CD4-positive, alpha-beta T cell (primary cell): ENCODE measurements at regions not wholly inside any gene's neighbourhood (a gene's known extent, or its start where the extent isn't known, plus 50 kb on each side); places are given as distances from the start of the nearest gene placed in this dataset.

Experiments
- ATAC-seq: fragments of 200-7000 bp; cut with Tn5 transposase; one replicate; pipeline ENCODE4 v1.10.0; 2022; ENCODE audit warnings: mild to moderate bottlenecking; ENCODE audit not compliant: poor library complexity
- CTCF ChIA-PET: fragments of 350-600 bp; sonication (Branson Sonifier 250); formaldehyde crosslinking; loops from one replicate; lab custom pipeline; 2021; ENCODE audit warnings: antibody characterized with exemption, inconsistent platforms; lab: Charles Lee
- POLR2A ChIA-PET: fragments of 350-600 bp; sonication (Branson Sonifier 250); formaldehyde crosslinking; loops from one replicate; lab custom pipeline; 2021; ENCODE audit warnings: antibody characterized with exemption, inconsistent platforms; lab: Charles Lee
- DNase-seq, 14 experiments: peaks; one replicate each; pipeline ENCODE4 v3.0.0-alpha.2; 2013 to 2020; ENCODE audit warnings: mixed read lengths in 2 of 14
- H3K27ac ChIP-seq, 2 donors: one replicate each; pipeline versions ENCODE4 v1.5.1 to v1.7.0; 2013; ENCODE audit warnings: low read length in 2 of 2, low read depth in 1 of 2, mild to moderate bottlenecking in 1 of 2
- H3K27me3 ChIP-seq, 2 experiments: 1 replicate in 1 of 2; 2 replicates in 1 of 2; pipeline versions ENCODE4 v1.6.1 to v1.7.0; 2013; ENCODE audit warnings: low read length in 2 of 2, control low read depth in 1 of 2, mild to moderate bottlenecking in 1 of 2, moderate library complexity in 1 of 2; ENCODE audit not compliant: insufficient read depth in 2 of 2, control insufficient read depth in 1 of 2
- H3K36me3 ChIP-seq: one replicate; pipeline ENCODE4 v1.6.1; 2013; ENCODE audit warnings: low read length, control low read depth; ENCODE audit not compliant: insufficient read depth
- H3K4me1 ChIP-seq: one replicate; pipeline ENCODE4 v1.6.1; 2013; ENCODE audit warnings: low read length, control low read depth; ENCODE audit not compliant: insufficient read depth
- H3K4me3 ChIP-seq: one replicate; pipeline ENCODE4 v1.5.1; 2013; ENCODE audit warnings: mild to moderate bottlenecking, low read length, moderate library complexity
- H3K9me3 ChIP-seq, 2 experiments: 1 replicate in 1 of 2; 2 replicates in 1 of 2; pipeline versions ENCODE4 v1.6.1 to v1.7.0; 2013; ENCODE audit warnings: low read length in 2 of 2, mild to moderate bottlenecking in 2 of 2, control low read depth in 1 of 2, moderate library complexity in 1 of 2; ENCODE audit not compliant: control insufficient read depth in 1 of 2, insufficient read depth in 1 of 2
- H3K27ac Mint-ChIP-seq: one replicate; pipeline ENCODE4 v1.8.0; 2020; ENCODE audit warnings: mixed read lengths
- H3K27me3 Mint-ChIP-seq: one replicate; pipeline ENCODE4 v1.8.0; 2021; ENCODE audit warnings: mixed read lengths
- H3K36me3 Mint-ChIP-seq: one replicate; pipeline ENCODE4 v1.8.0; 2021; ENCODE audit warnings: low read depth, mixed read lengths
- H3K4me1 Mint-ChIP-seq: one replicate; pipeline ENCODE4 v1.8.0; 2021; ENCODE audit warnings: low read depth, mixed read lengths
- H3K4me3 Mint-ChIP-seq: one replicate; pipeline ENCODE4 v1.8.0; 2020; ENCODE audit warnings: mild to moderate bottlenecking, mixed read lengths
- H3K9me3 Mint-ChIP-seq: one replicate; pipeline ENCODE4 v1.8.0; 2020; ENCODE audit warnings: mixed read lengths
- intact Hi-C, 2 experiments: fragments of 100-400 bp; cut with DNase I in 1 of 2; cut with micrococcal nuclease in 1 of 2; formaldehyde crosslinking; loops; one replicate each; pipeline versions ENCODE4 v1.15.1 to v1.9.0; 2023 to 2025; cut with DNase I, micrococcal nuclease
- TF ChIP-seq, protein P1 (sequence below): fragments of 200-600 bp; IDR thresholded peaks from one replicate; pipeline ENCODE4 v1.8.0; 2022; ENCODE audit warnings: antibody characterized with exemption, mild to moderate bottlenecking

DNA sequence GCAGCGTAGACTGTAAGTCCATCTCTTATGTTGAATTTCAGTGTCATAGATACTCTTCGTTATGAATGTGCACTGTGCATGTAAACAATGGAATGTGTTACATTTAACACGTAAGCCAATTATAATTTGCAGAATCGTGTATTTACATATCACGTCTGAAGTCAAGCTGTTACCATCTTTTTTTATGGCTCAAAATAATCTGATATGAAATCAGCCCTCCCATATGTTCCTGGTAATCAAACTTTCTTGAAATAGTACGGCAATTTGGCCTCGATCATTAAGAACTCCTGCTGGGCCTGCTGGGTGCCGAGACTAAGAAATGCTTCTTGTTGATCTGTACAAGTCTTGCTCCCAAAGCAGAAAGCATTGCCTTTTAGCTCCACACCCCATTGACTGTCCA, 89.6 kb upstream of the DOK5 start:
- Mint-ChIP-seq H3K36me3 (no peaks in the 10 kb centered on the region), H3K4me3 (no peak overlapping the region), H3K4me1 (no peaks in the 10 kb centered on the region), H3K9me3 (no peaks in the 10 kb centered on the region), H3K27me3 (peaks cover 46% of the 10 kb centered on the region), H3K27ac (no peak overlapping the region)
- H3K27ac ChIP-seq: no peak overlapping the region
- ATAC-seq: no peak
- TF ChIP-seq, protein P1, sequence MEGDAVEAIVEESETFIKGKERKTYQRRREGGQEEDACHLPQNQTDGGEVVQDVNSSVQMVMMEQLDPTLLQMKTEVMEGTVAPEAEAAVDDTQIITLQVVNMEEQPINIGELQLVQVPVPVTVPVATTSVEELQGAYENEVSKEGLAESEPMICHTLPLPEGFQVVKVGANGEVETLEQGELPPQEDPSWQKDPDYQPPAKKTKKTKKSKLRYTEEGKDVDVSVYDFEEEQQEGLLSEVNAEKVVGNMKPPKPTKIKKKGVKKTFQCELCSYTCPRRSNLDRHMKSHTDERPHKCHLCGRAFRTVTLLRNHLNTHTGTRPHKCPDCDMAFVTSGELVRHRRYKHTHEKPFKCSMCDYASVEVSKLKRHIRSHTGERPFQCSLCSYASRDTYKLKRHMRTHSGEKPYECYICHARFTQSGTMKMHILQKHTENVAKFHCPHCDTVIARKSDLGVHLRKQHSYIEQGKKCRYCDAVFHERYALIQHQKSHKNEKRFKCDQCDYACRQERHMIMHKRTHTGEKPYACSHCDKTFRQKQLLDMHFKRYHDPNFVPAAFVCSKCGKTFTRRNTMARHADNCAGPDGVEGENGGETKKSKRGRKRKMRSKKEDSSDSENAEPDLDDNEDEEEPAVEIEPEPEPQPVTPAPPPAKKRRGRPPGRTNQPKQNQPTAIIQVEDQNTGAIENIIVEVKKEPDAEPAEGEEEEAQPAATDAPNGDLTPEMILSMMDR: no peak
- H3K4me1 ChIP-seq: no peaks in the 10 kb centered on the region
- ChIA-PET POLR2A (no interaction called here), CTCF (no interaction called here)
- no peak for DNase-seq
- intact Hi-C loops: no loop called here
- H3K4me3 ChIP-seq: no peak overlapping the region
- H3K27me3 ChIP-seq: no peaks in the 10 kb centered on the region
- no peaks in the 10 kb centered on the region for H3K36me3 ChIP-seq
- no peaks in the 10 kb centered on the region for H3K9me3 ChIP-seq

DNA sequence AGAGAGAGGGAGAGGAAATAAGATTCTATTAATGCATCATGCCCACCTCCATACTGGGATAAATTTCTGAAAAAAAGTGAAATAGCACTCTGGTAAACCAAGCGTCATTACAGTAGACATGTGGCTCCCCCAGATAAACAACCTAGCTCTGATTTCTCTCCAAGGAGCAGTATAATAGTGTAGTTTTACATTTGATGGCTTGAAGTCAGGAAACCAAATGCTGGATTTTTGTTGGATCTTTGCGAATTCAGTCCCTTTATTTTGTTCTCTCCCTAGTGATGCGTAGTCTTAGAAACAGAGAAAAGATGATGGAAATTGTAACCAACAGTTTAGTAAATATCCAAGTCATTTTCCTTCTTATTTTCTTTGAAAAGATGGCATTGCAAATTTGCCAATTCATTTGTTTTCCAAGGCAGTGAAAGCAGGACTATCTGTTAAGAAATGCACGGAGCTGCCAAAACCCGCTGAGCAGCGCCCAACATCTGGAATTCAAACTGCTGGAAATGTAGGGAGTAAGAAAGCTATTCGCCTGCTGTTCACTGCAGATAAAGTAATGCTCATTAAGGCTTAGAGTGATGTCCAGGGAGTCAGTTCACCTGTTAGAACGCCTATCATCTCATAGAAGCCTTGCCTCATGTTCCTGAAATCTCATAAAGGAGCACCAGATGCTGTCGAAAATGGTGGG, 85.7 kb upstream of the DOK5 start:
- ATAC-seq: no peak
- Histone ChIP-seq H3K27me3 (no peaks in the 10 kb centered on the region), H3K27ac (no peak overlapping the region), H3K9me3 (no peaks in the 10 kb centered on the region), H3K4me1 (no peaks in the 10 kb centered on the region), H3K36me3 (no peaks in the 10 kb centered on the region), H3K4me3 (no peak overlapping the region)
- ChIA-PET CTCF (no interaction called here), POLR2A (no interaction called here)
- TF ChIP-seq, protein P1: no peak
- Mint-ChIP-seq H3K27me3 (peaks cover 17% of the 10 kb centered on the region), H3K27ac (no peak overlapping the region), H3K4me3 (no peak overlapping the region), H3K9me3 (no peaks in the 10 kb centered on the region), H3K36me3 (no peaks in the 10 kb centered on the region), H3K4me1 (no peaks in the 10 kb centered on the region)
- intact Hi-C loops: no loop called here
- no peak for DNase-seq

DNA sequence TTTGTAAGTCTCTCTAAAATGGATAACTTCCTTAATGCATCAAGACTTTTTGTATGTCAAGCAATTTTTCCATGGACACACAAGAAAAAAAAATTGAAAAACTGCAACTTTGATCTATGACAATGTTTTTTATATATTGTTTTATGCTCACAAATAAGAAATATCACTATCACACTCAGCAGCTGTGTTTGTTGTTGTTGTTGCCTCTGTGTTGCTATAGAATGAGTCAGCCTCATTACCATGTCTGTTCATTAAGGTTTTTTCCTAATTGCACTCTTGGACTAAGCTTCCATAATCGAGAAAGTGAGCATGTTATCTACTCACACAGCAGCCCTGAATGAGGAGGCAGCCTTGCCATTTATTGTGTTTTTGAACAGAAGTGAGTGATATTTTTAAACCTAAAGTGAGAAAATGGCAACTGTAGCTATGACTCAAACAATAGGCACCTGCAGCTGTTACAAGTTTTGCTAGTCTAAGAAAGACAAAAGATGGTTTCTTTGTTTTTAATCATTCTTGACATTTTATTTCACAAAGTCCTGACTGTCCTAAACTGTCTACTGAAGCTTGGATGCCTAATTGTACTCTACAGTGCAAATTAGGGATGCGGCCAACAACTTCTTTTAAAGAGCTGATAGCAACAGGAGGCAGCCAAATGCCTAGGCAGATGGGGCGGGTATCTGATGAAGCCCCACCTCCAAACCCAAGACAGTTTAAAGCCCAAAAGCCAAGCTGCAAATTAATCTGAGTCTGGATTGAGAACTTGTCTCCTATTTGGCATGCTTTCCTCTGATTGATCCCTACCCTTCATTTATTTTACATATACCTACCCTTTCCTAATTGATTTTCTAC, 77.9 kb upstream of the DOK5 start:
- H3K4me1 Mint-ChIP-seq: no peaks in the 10 kb centered on the region
- H3K9me3 ChIP-seq: no peaks in the 10 kb centered on the region
- intact Hi-C loops: no loop called here
- no peak overlapping the region for H3K4me3 Mint-ChIP-seq
- H3K27me3 ChIP-seq: no peaks in the 10 kb centered on the region
- H3K4me3 ChIP-seq: no peak overlapping the region
- H3K27ac ChIP-seq: no peak overlapping the region
- ATAC-seq (no peak), DNase-seq (no peak)
- H3K4me1 ChIP-seq: no peaks in the 10 kb centered on the region
- TF ChIP-seq, protein P1: no peak
- no peaks in the 10 kb centered on the region for H3K9me3 Mint-ChIP-seq
- H3K27ac Mint-ChIP-seq: no peak overlapping the region
- no peaks in the 10 kb centered on the region for H3K36me3 ChIP-seq
- H3K27me3 Mint-ChIP-seq: peaks cover 18% of the 10 kb centered on the region
- CTCF ChIA-PET: no interaction called here
- H3K36me3 Mint-ChIP-seq: no peaks in the 10 kb centered on the region
- POLR2A ChIA-PET: no interaction called here
